Subcutaneous abdominal adipose tissue (tissue), 5 donors: ENCODE measurements at regions not wholly inside any gene's neighbourhood (a gene's known extent, or its start where the extent isn't known, plus 50 kb on each side); places are given as distances from the start of the nearest gene placed in this dataset.

ENCODE experiments used
- H3K27ac ChIP-seq: one replicate; pipeline ENCODE4 v1.7.0; 2013; ENCODE audit warnings: low read depth, mild to moderate bottlenecking, inconsistent platforms, low read length, moderate library complexity
- H3K27me3 ChIP-seq, 5 donors: one replicate each; pipeline ENCODE4 v1.7.0; 2013; ENCODE audit warnings: low read length in 5 of 5, inconsistent platforms in 1 of 5; ENCODE audit not compliant: control insufficient read depth in 5 of 5, insufficient read depth in 4 of 5
- H3K36me3 ChIP-seq, 5 donors: one replicate each; pipeline ENCODE4 v1.7.0; 2013; ENCODE audit warnings: low read length in 5 of 5; ENCODE audit not compliant: control insufficient read depth in 5 of 5, insufficient read depth in 5 of 5
- H3K4me1 ChIP-seq, 5 donors: one replicate each; pipeline ENCODE4 v1.7.0; 2013; ENCODE audit warnings: low read length in 5 of 5, mild to moderate bottlenecking in 3 of 5, moderate library complexity in 1 of 5; ENCODE audit not compliant: control insufficient read depth in 5 of 5, insufficient read depth in 5 of 5
- H3K4me3 ChIP-seq, 5 donors: one replicate each; pipeline ENCODE4 v1.7.0; 2013; ENCODE audit warnings: low read length in 5 of 5, low read depth in 1 of 5
- H3K9ac ChIP-seq, 5 donors: one replicate each; pipeline ENCODE4 v1.7.0; 2013; ENCODE audit warnings: low read length in 5 of 5, mild to moderate bottlenecking in 4 of 5, moderate library complexity in 3 of 5
- H3K9me3 ChIP-seq, 5 donors: one replicate each; pipeline ENCODE4 v1.7.0; 2013; ENCODE audit warnings: low read length in 5 of 5; ENCODE audit not compliant: control insufficient read depth in 5 of 5
- donor health status: healthy.
- donor health status: healthy.
- donor health status: healthy.
- donor health status: healthy.
- donor health status: healthy.

DNA sequence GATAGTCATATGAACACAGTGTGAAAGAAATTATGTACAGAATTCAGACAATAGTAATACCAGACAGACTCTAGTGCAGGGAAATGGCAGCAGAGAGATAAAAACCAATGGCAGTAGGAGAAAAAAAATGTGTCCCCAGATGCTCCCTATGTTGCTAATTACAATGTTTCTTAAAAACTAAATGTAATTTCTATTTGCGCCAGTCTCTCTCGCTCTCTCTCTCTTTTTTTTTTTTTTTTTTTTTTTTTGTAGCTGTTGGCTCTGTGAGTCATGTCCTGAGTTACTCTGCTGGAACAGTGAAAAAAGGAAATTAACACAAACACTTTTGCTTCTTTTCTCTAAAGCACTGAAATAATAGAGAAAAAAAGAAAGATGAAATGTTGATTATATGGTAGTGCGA, 871.9 kb downstream of the GBE1 start:
- no peaks in the 10 kb centered on the region for H3K36me3 ChIP-seq
- H3K27ac ChIP-seq, result no peak overlapping the region
- no peak overlapping the region for H3K9ac ChIP-seq
- H3K4me3 ChIP-seq, result no peak overlapping the region
- no peaks in the 10 kb centered on the region for H3K27me3 ChIP-seq
- no peaks in the 10 kb centered on the region for H3K9me3 ChIP-seq
- no peaks in the 10 kb centered on the region for H3K4me1 ChIP-seq

DNA sequence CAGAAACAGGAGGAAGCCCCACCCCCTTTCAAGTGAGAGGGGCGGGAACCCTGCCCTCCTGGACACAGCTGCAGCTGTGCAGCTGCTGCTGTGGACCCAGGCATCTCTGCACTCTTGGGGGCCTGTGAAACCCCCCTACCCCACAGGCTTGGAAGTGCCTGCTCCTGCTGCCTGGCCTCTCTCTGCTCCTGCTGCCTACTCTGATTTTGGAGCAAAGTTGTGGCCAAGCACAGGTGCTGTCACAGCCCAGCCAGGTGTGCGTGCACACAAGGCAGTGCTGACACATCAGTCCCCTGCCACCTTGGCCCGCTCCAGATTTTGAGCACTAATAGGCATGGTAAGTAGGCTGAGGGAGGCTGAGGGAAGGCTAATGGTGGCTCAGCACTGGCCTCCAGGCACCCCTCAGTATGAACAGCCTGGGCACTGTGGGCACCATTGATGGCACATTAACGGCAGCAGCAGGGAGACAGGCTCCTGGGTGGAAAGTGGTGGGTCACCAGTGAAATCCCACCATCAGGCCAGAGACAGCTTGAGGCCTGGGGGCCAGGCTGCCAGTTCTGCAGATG, 890.9 kb downstream of the GBE1 start:
- Histone ChIP-seq H3K27me3 (no peaks in the 10 kb centered on the region), H3K27ac (no peak overlapping the region), H3K4me1 (no peaks in the 10 kb centered on the region), H3K9ac (no peak overlapping the region), H3K36me3 (no peaks in the 10 kb centered on the region), H3K9me3 (peaks cover 0 to 15% (median 5%) of the 10 kb centered on the region in 5 donors), H3K4me3 (no peak overlapping the region)

DNA sequence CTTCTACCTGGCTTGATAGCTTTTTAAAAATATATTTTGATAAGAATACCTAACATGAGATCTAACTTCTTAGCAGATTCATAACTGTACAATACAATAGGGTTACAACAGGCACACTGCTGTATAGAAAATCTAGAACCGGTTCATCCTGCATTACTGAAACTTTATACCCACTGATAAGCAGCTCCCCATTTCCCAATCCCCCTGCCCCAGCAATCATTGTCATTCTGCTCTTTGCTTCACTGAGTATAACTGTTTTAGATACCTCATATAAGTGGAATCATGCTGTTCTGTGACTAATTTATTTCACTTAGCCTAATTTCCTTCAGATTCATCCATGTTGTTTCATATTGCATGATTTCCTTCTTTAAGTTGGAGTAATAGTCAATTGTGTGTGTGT, 906.0 kb downstream of the GBE1 start:
- H3K27ac ChIP-seq, result no peak overlapping the region
- peaks cover 0 to 2% (median 0%) of the 10 kb centered on the region in 5 donors for H3K9me3 ChIP-seq
- H3K4me1 ChIP-seq, result no peaks in the 10 kb centered on the region
- H3K9ac ChIP-seq, result no peak overlapping the region
- H3K27me3 ChIP-seq, result peaks cover 0 to 2% (median 0%) of the 10 kb centered on the region in 5 donors
- no peak overlapping the region for H3K4me3 ChIP-seq
- H3K36me3 ChIP-seq, result no peaks in the 10 kb centered on the region

DNA sequence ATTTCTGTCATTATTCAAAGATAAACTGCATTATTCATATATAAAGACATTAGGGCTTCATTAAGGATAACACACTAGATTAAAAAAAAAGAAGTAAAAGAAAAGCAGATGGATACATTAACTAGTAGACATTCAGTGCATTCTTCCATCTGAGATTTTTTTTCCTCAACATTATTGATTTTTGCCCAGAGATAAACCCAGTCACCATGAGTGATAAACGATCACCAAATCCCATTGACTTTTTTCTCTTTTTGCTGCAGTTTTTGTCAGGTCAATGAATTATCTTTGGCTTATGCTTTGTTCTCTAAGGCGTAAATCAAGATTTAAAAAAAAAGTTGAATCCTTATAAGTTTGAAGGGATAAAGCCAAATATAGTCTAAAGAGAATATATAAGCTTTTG, 925.0 kb downstream of the GBE1 start:
- no peak overlapping the region for H3K9ac ChIP-seq
- peaks cover 0 to 13% (median 3%) of the 10 kb centered on the region in 5 donors for H3K9me3 ChIP-seq
- H3K27ac ChIP-seq, result no peak overlapping the region
- no peak overlapping the region for H3K4me3 ChIP-seq
- H3K4me1 ChIP-seq, result no peaks in the 10 kb centered on the region
- H3K27me3 ChIP-seq, result no peaks in the 10 kb centered on the region
- no peaks in the 10 kb centered on the region for H3K36me3 ChIP-seq

GRCh38 chr3:80807577-80807976, 953.9 kb downstream of the GBE1 start:
- no peaks in the 10 kb centered on the region for H3K36me3 ChIP-seq
- H3K27me3 ChIP-seq, result no peaks in the 10 kb centered on the region
- no peak overlapping the region for H3K9ac ChIP-seq
- no peak overlapping the region for H3K27ac ChIP-seq
- H3K4me1 ChIP-seq, result no peaks in the 10 kb centered on the region
- H3K4me3 ChIP-seq, result no peak overlapping the region
- H3K9me3 ChIP-seq, result no peaks in the 10 kb centered on the region

GRCh38 chr3:80806673-80807072, 954.8 kb downstream of the GBE1 start:
- Histone ChIP-seq H3K9ac (no peak overlapping the region), H3K9me3 (no peaks in the 10 kb centered on the region), H3K27ac (no peak overlapping the region), H3K4me3 (no peak overlapping the region), H3K27me3 (no peaks in the 10 kb centered on the region), H3K4me1 (no peaks in the 10 kb centered on the region), H3K36me3 (no peaks in the 10 kb centered on the region)

- H3K9me3 ChIP-seq, result no peaks in the 10 kb centered on the region
- no peak overlapping the region for H3K27ac ChIP-seq
- no peak overlapping the region for H3K9ac ChIP-seq
- no peaks in the 10 kb centered on the region for H3K4me1 ChIP-seq
- H3K4me3 ChIP-seq, result no peak overlapping the region
- no peaks in the 10 kb centered on the region for H3K27me3 ChIP-seq
- H3K36me3 ChIP-seq, result no peaks in the 10 kb centered on the region
Observed at GRCh38 chr3:80788914-80789313, 972.5 kb downstream of the GBE1 start.

DNA sequence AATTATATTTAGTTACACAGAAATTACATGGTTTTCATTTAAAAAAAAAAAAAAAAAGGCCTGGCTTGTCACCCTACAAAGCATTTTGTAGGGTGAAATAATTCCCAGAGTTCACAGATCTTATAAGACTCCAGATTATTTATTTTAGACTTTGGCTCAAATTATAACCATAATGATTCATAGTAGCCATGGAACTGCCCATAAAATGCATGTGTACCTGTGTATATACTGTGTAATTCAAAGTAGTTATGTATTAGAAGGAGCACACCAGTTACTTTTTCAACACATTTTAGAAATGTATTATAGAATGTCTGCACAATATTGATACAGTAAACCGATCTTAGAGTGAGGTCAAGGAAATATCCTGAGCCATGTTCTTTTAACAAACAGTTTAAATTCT, 975.6 kb downstream of the GBE1 start:
- Histone ChIP-seq H3K27ac (no peak overlapping the region), H3K4me3 (no peak overlapping the region), H3K4me1 (no peaks in the 10 kb centered on the region), H3K36me3 (no peaks in the 10 kb centered on the region), H3K9me3 (no peaks in the 10 kb centered on the region), H3K9ac (no peak overlapping the region), H3K27me3 (no peaks in the 10 kb centered on the region)

- H3K36me3 ChIP-seq, result no peaks in the 10 kb centered on the region
- H3K9me3 ChIP-seq, result no peaks in the 10 kb centered on the region
- no peak overlapping the region for H3K4me3 ChIP-seq
- H3K9ac ChIP-seq, result no peak overlapping the region
- H3K27ac ChIP-seq, result no peak overlapping the region
- H3K27me3 ChIP-seq, result no peaks in the 10 kb centered on the region
- H3K4me1 ChIP-seq, result no peaks in the 10 kb centered on the region
Observed at GRCh38 chr3:80785475-80785874, 976.0 kb downstream of the GBE1 start.

DNA sequence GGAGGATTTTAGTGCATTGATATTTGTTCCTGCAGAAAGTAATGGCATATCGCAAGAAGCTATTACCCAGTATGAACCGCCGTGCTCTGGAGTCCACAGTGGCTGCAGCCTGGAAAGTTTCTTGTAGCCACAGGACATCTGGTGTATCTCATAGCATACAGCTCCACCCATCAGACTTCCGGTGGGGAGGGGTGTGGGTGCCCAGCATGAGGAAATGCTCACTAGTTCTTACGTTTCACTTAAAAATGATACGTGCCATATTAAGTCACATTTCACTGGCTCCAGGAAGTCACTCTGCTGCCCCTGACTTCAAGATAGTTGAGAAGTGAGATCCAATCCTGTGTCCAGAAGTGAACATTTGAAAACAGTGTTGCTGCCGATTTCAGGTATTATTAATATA, 990.4 kb downstream of the GBE1 start:
- no peaks in the 10 kb centered on the region for H3K27me3 ChIP-seq
- no peak overlapping the region for H3K27ac ChIP-seq
- H3K9ac ChIP-seq, result no peak overlapping the region
- H3K4me1 ChIP-seq, result no peaks in the 10 kb centered on the region
- H3K4me3 ChIP-seq, result peak overlapping the region in 2 of 5 donors; percentile 17 to 48
- no peaks in the 10 kb centered on the region for H3K36me3 ChIP-seq
- H3K9me3 ChIP-seq, result peaks cover 0 to 4% (median 0%) of the 10 kb centered on the region in 5 donors
